HCT116 (cell line): ENCODE measurements at regions not wholly inside any gene's neighbourhood (a gene's known extent, or its start where the extent isn't known, plus 50 kb on each side); places are given as distances from the start of the nearest gene placed in this dataset.

Experiments
- ATAC-seq: fragments of 200-7000 bp; cut with Tn5 transposase; 2 replicates; pipeline ENCODE4 v1.9.1; 2020; ENCODE audit warnings: mild to moderate bottlenecking, moderate library complexity
- BruUV-seq: library from RNA; stranded (reverse); fragments of 400-500 nt; replicated peaks from 2 replicates; lab custom pipeline; 2021; lab: Mats Ljungman, UMichigan
- CTCF ChIA-PET: fragments of 300-600 bp; sonication (Branson Sonifier 250); formaldehyde crosslinking; loops from one replicate; lab custom pipeline; 2021; ENCODE audit warnings: antibody characterized with exemption; lab: Charles Lee
- POLR2A ChIA-PET: fragments of 300-600, 350-600 bp; sonication (Branson Sonifier 250); formaldehyde crosslinking; loops from one replicate; lab custom pipeline; 2021; ENCODE audit warnings: antibody characterized with exemption; lab: Charles Lee
- RAD21 ChIA-PET, 2 experiments: fragments of 300-600 bp; sonication (Branson Sonifier 250); formaldehyde crosslinking; loops; one replicate each; lab custom pipeline; 2023; ENCODE audit warnings: low total read pairs in 2 of 2; ENCODE audit not compliant: uncharacterized antibody in 2 of 2, unreplicated experiment in 2 of 2, low non-redundant PET in 1 of 2; lab: Charles Lee
- DNase-seq: peaks from one replicate; pipeline ENCODE4 v3.0.0-alpha.2; 2010; ENCODE audit warnings: low read depth, low spot score
- H2AFZ ChIP-seq: fragments of 200-600 bp; shearing (Covaris generic), sonication (generic); 2 replicates; pipeline ENCODE4 v1.6.1; 2017; ENCODE audit warnings: low read depth, mixed run types, mixed read lengths, antibody characterized with exemption, low read length; ENCODE audit not compliant: poor library complexity, severe bottlenecking
- H3K27ac ChIP-seq: 2 replicates; pipeline ENCODE4 v1.5.1; 2012; ENCODE audit warnings: low read depth, low read length
- H3K27me3 ChIP-seq: fragments of 200-600 bp; sonication (generic); 2 replicates; pipeline ENCODE4 v1.6.1; 2016; ENCODE audit warnings: mixed run types, low read length, mixed read lengths; ENCODE audit not compliant: insufficient read depth
- H3K36me3 ChIP-seq, 2 experiments: fragments of 200-500 bp in 1 of 2; fragments of 200-600 bp in 1 of 2; sonication (Bioruptor generic) in 1 of 2; sonication (generic) in 1 of 2; 2 replicates each; pipeline versions ENCODE4 v1.5.1 to v1.6.1; 2014 to 2016; ENCODE audit warnings: low read length in 2 of 2, inconsistent platforms in 1 of 2, mixed read lengths in 1 of 2, mixed run types in 1 of 2; ENCODE audit not compliant: insufficient read depth in 2 of 2, control insufficient read depth in 1 of 2
- H3K4me1 ChIP-seq, 2 experiments: fragments of 200-600 bp in 1 of 2; sonication (generic) in 1 of 2; 2 replicates each; pipeline versions ENCODE4 v1.5.1 to v1.6.1; 2012 to 2017; ENCODE audit warnings: low read length in 2 of 2, inconsistent platforms in 1 of 2, mild to moderate bottlenecking in 1 of 2, mixed read lengths in 1 of 2, mixed run types in 1 of 2, moderate library complexity in 1 of 2; ENCODE audit not compliant: insufficient read depth in 2 of 2, control insufficient read depth in 1 of 2
- H3K4me2 ChIP-seq: fragments of 200-600 bp; sonication (generic); 2 replicates; pipeline ENCODE4 v1.6.1; 2017; ENCODE audit warnings: mixed run types, low read length, mixed read lengths
- H3K4me3 ChIP-seq, 2 experiments: fragments of 200-600 bp in 1 of 2; sonication (generic) in 1 of 2; replicated peaks in 1 of 2; 2 replicates each; pipeline ENCODE4 v1.5.1; 2011 to 2016; ENCODE audit warnings: low read length in 2 of 2, control low read depth in 1 of 2, low read depth in 1 of 2, mild to moderate bottlenecking in 1 of 2, mixed read lengths in 1 of 2, mixed run types in 1 of 2
- H3K79me2 ChIP-seq: fragments of 200-600 bp; sonication (generic); 2 replicates; pipeline ENCODE4 v1.6.1; 2017; ENCODE audit warnings: mild to moderate bottlenecking, mixed run types, low read length, moderate library complexity, mixed read lengths; ENCODE audit not compliant: insufficient read depth
- H3K9ac ChIP-seq: fragments of 200-600 bp; sonication (generic); 2 replicates; pipeline ENCODE4 v1.6.1; 2016; ENCODE audit warnings: low read length, mixed read lengths
- H3K9me2 ChIP-seq: fragments of 200-600 bp; sonication (generic), shearing (Covaris generic); 2 replicates; pipeline ENCODE4 v1.6.1; 2017; ENCODE audit warnings: mixed run types, mild to moderate bottlenecking, moderate library complexity; ENCODE audit not compliant: insufficient read depth
- H3K9me3 ChIP-seq, 2 experiments: fragments of 200-500 bp in 1 of 2; fragments of 200-600 bp in 1 of 2; sonication (Bioruptor generic) in 1 of 2; sonication (generic) in 1 of 2; 2 replicates each; pipeline ENCODE4 v1.6.1; 2014 to 2017; ENCODE audit warnings: low read length in 2 of 2, mixed read lengths in 2 of 2, inconsistent platforms in 1 of 2, low read depth in 1 of 2, mild to moderate bottlenecking in 1 of 2, mixed run types in 1 of 2, moderate library complexity in 1 of 2; ENCODE audit not compliant: control insufficient read depth in 1 of 2, insufficient read depth in 1 of 2
- H4K20me1 ChIP-seq: fragments of 200-600 bp; sonication (generic), shearing (Covaris generic); 2 replicates; pipeline ENCODE4 v1.6.1; 2017; ENCODE audit warnings: mixed run types, mild to moderate bottlenecking, moderate library complexity; ENCODE audit not compliant: insufficient read depth
- CBX3 ChIP-seq: IDR thresholded peaks from 2 replicates; pipeline ENCODE4 v1.6.1; 2012; ENCODE audit warnings: low read depth
- CEBPB ChIP-seq: IDR thresholded peaks from 2 replicates; pipeline ENCODE4 v1.6.1; 2012; ENCODE audit warnings: low read depth
- ELF1 ChIP-seq: IDR thresholded peaks from 2 replicates; pipeline ENCODE4 v1.6.1; 2012; ENCODE audit warnings: low read depth, borderline replicate concordance
- EZH2phosphoT487 ChIP-seq: fragments of 200-600 bp; IDR thresholded peaks from 2 replicates; pipeline ENCODE4 v1.6.1; 2018; ENCODE audit warnings: antibody characterized with exemption, borderline replicate concordance
- FOSL1 ChIP-seq: IDR thresholded peaks from 2 replicates; pipeline ENCODE4 v1.6.1; 2012; ENCODE audit warnings: low read depth
- JUND ChIP-seq: IDR thresholded peaks from 2 replicates; pipeline ENCODE4 v1.6.1; 2012
- POLR2A ChIP-seq: IDR thresholded peaks from 2 replicates; pipeline ENCODE4 v1.7.0; 2011; ENCODE audit warnings: borderline replicate concordance; ENCODE audit not compliant: insufficient read depth, insufficient read length; ENCODE audit errors: extremely low read depth
- POLR2AphosphoS5 ChIP-seq: IDR thresholded peaks from 2 replicates; pipeline ENCODE4 v1.6.1; 2011; ENCODE audit warnings: mild to moderate bottlenecking, low read depth, low read length, moderate library complexity
- RAD21 ChIP-seq: IDR thresholded peaks from 2 replicates; pipeline ENCODE4 v1.6.1; 2012; ENCODE audit warnings: low read depth, mild to moderate bottlenecking
- SIN3A ChIP-seq: IDR thresholded peaks from 2 replicates; pipeline ENCODE4 v1.6.1; 2012; ENCODE audit warnings: low read depth
- SP1 ChIP-seq: IDR thresholded peaks from 2 replicates; pipeline ENCODE4 v1.6.1; 2012; ENCODE audit warnings: low read depth
- SRF ChIP-seq: IDR thresholded peaks from 2 replicates; pipeline ENCODE4 v1.6.1; 2012; ENCODE audit warnings: low read depth
- TCF7L2 ChIP-seq: IDR thresholded peaks from 2 replicates; pipeline ENCODE4 v1.7.0; 2011; ENCODE audit warnings: borderline replicate concordance, inconsistent platforms; ENCODE audit not compliant: insufficient read depth, insufficient read length; ENCODE audit errors: extremely low read depth
- ZFX ChIP-seq: fragments of 450-650 bp; IDR thresholded peaks from 2 replicates; pipeline ENCODE4 v1.6.1; 2017
- ZNF274 ChIP-seq: fragments of 200-500 bp; sonication (Bioruptor generic); IDR thresholded peaks from 2 replicates; pipeline ENCODE4 v1.6.1; 2014; ENCODE audit warnings: mild to moderate bottlenecking, low read depth, low read length, inconsistent platforms
- intact Hi-C: fragments of 100-400 bp; cut with micrococcal nuclease; formaldehyde crosslinking; loops from 2 replicates; pipeline ENCODE4 v1.10.0; 2022
- TF ChIP-seq, protein P1 (sequence below): IDR thresholded peaks from 2 replicates; pipeline ENCODE4 v1.6.1; 2012
- TF ChIP-seq, protein P2 (sequence below): IDR thresholded peaks from 2 replicates; pipeline ENCODE4 v1.6.1; 2012

DNA sequence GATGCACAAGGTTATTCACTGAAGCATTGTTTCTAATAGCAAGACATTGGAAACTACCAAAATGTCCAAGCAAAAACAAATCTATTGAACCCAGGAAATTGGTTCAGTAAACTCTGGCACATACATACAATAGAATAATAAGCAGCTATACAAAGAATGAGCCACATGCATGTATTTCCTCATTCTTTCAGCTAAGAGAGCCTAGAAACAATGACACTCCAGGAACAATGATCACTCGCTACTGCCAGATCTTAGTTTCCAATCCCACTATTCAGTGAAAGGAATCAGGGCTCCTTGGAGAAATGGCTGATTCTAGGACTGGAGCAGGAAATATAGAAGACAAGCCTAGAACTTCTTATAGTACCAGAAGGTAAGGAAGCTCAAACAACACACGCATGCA, 221.9 kb upstream of the AGAP1 start:
- no peaks in the 10 kb centered on the region for H3K9me3 ChIP-seq
- CTCF ChIA-PET = no interaction called here
- no peaks in the 10 kb centered on the region for H3K27me3 ChIP-seq
- no peaks in the 10 kb centered on the region for H3K36me3 ChIP-seq
- no peak overlapping the region for H3K4me3 ChIP-seq
- BruUV-seq = no TSS peak
- ATAC-seq (no peak), DNase-seq (no peak)
- H3K4me1 ChIP-seq = peaks cover 0 to 5% of the 10 kb centered on the region in 2 experiments; a peak in 1 of 4 replicates
- no peak overlapping the region for H2AFZ ChIP-seq
- no peaks in the 10 kb centered on the region for H4K20me1 ChIP-seq
- RAD21 ChIA-PET = no interaction called here
- H3K9me2 ChIP-seq = no peaks in the 10 kb centered on the region
- TF ChIP-seq POLR2AphosphoS5 (no peak), SIN3A (no peak), POLR2A (no peak), CEBPB (no peak), EZH2phosphoT487 (no peak), FOSL1 (no peak), CBX3 (no peak), TCF7L2 (no peak), ELF1 (no peak), SRF (no peak), ZFX (no peak), SP1 (no peak), JUND (no peak), RAD21 (no peak), ZNF274 (no peak)
- TF ChIP-seq, protein P1, sequence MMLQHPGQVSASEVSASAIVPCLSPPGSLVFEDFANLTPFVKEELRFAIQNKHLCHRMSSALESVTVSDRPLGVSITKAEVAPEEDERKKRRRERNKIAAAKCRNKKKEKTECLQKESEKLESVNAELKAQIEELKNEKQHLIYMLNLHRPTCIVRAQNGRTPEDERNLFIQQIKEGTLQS = no peak
- TF ChIP-seq, protein P2, sequence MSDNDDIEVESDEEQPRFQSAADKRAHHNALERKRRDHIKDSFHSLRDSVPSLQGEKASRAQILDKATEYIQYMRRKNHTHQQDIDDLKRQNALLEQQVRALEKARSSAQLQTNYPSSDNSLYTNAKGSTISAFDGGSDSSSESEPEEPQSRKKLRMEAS = no peak
- no peak overlapping the region for H3K9ac ChIP-seq
- POLR2A ChIA-PET = no interaction called here
- intact Hi-C loops = no loop called here
- no peaks in the 10 kb centered on the region for H3K79me2 ChIP-seq
- no peak overlapping the region for H3K4me2 ChIP-seq
- no peak overlapping the region for H3K27ac ChIP-seq
